DMS153 treated with DMSO at 0.1 percent for 48 hours (cell line): ENCODE measurements at regions not wholly inside any gene's neighbourhood (a gene's known extent, or its start where the extent isn't known, plus 50 kb on each side); places are given as distances from the start of the nearest gene placed in this dataset.
"Not testable (repeated sequence)": the region's sequence is repeated elsewhere in the genome, so short reads cannot be mapped to it uniquely, and the experiment has no call there.

Experiments
- DNase-seq: peaks from one replicate; lab custom pipeline; 2025; ENCODE audit not compliant: unreplicated experiment; lab: John Stamatoyannopoulos, UW

GRCh38 chr10:65395631-65396030, 1530.2 kb upstream of the LRRTM3 start:
- no peak for DNase-seq

GRCh38 chr10:65396997-65397396, 1528.8 kb upstream of the LRRTM3 start:
- no peak for DNase-seq

GRCh38 chr10:65408401-65408800, 1517.4 kb upstream of the LRRTM3 start:
- DNase-seq = no peak

- DNase-seq = no peak
Observed at GRCh38 chr10:65413001-65413400, 1512.8 kb upstream of the LRRTM3 start.

GRCh38 chr10:65415318-65415717, 1510.5 kb upstream of the LRRTM3 start:
- no peak for DNase-seq

GRCh38 chr10:65416094-65416493, 1509.7 kb upstream of the LRRTM3 start:
- DNase-seq = no peak

- DNase-seq = no peak
Observed at GRCh38 chr10:65419629-65420028, 1506.2 kb upstream of the LRRTM3 start.

- no peak for DNase-seq
Observed at GRCh38 chr10:65423043-65423442, 1502.8 kb upstream of the LRRTM3 start.

- DNase-seq = not testable (repeated sequence)
Observed at GRCh38 chr10:65429381-65429780, 1496.5 kb upstream of the LRRTM3 start.

- DNase-seq = no peak
Observed at GRCh38 chr10:65430979-65431378, 1494.9 kb upstream of the LRRTM3 start.

- DNase-seq = no peak
Observed at GRCh38 chr10:65470986-65471385, 1454.8 kb upstream of the LRRTM3 start.

GRCh38 chr10:65482848-65483247, 1443.0 kb upstream of the LRRTM3 start:
- no peak for DNase-seq

GRCh38 chr10:65491799-65492198, 1434.0 kb upstream of the LRRTM3 start:
- DNase-seq = no peak

- no peak for DNase-seq
Observed at GRCh38 chr10:65496541-65496940, 1429.3 kb upstream of the LRRTM3 start.

- no peak for DNase-seq
Observed at GRCh38 chr10:65497837-65498236, 1428.0 kb upstream of the LRRTM3 start.

- no peak for DNase-seq
Observed at GRCh38 chr10:65500716-65501115, 1425.1 kb upstream of the LRRTM3 start.

- no peak for DNase-seq
Observed at GRCh38 chr10:65501259-65501658, 1424.6 kb upstream of the LRRTM3 start.

- no peak for DNase-seq
Observed at GRCh38 chr10:65518379-65518778, 1407.5 kb upstream of the LRRTM3 start.

GRCh38 chr10:65528986-65529385, 1396.8 kb upstream of the LRRTM3 start:
- no peak for DNase-seq

- DNase-seq = no peak
Observed at GRCh38 chr10:65531545-65531944, 1394.3 kb upstream of the LRRTM3 start.

- DNase-seq = no peak
Observed at GRCh38 chr10:65534771-65535170, 1391.1 kb upstream of the LRRTM3 start.

- DNase-seq = no peak
Observed at GRCh38 chr10:65544756-65545155, 1381.1 kb upstream of the LRRTM3 start.

- no peak for DNase-seq
Observed at GRCh38 chr10:65548001-65548400, 1377.8 kb upstream of the LRRTM3 start.

- DNase-seq = no peak
Observed at GRCh38 chr10:65550761-65551160, 1375.1 kb upstream of the LRRTM3 start.
